Fibroblast of the aortic adventitia (primary cell): ENCODE measurements at regions not wholly inside any gene's neighbourhood (a gene's known extent, or its start where the extent isn't known, plus 50 kb on each side); places are given as distances from the start of the nearest gene placed in this dataset.
A peak's percentile ranks its signal among the peaks of the same experiment; 100 is the strongest.

Experiments
- DNase-seq: peaks from one replicate; pipeline ENCODE4 v3.0.0-alpha.2; 2010; ENCODE audit warnings: low read depth
- H3K4me3 ChIP-seq: 2 replicates; pipeline ENCODE4 v1.5.1; 2011; ENCODE audit warnings: low read depth, mild to moderate bottlenecking, control low read depth, low read length, moderate library complexity
- CTCF ChIP-seq: IDR thresholded peaks from 2 replicates; pipeline ENCODE4 v1.5.1; 2011; ENCODE audit warnings: mild to moderate bottlenecking, low read length, control low read depth, inconsistent platforms; ENCODE audit not compliant: insufficient read depth

DNA sequence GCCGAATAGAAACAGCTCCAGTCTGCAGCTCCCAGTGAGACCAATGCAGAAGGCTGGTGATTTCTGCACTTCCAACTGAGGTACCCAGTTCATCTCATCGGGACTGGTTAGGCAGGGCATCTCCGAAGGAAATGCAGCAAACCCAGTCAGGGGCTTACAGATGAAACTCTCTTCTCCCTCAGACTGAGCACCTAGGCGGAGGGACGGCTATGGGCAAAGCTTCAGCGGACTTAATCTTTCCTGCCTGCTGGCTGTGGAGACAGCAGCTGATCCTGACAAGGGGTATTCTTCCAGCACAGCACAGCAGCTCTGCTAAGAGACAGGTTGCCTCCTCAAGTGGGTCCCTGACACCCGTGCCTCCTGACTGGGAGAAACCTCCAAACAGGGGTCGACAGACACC is 330.9 kb downstream of the DNAH5 start:
- no peak for DNase-seq
- TF ChIP-seq CTCF = no peak

GRCh38 chr5:13611604-13612003 is 332.9 kb downstream of the DNAH5 start:
- TF ChIP-seq CTCF = no peak
- no peak overlapping the region for H3K4me3 ChIP-seq
- no peak for DNase-seq

More for the DNA sequence above, 330.9 kb downstream of the DNAH5 start:
- H3K4me3 ChIP-seq = no peak overlapping the region

DNA sequence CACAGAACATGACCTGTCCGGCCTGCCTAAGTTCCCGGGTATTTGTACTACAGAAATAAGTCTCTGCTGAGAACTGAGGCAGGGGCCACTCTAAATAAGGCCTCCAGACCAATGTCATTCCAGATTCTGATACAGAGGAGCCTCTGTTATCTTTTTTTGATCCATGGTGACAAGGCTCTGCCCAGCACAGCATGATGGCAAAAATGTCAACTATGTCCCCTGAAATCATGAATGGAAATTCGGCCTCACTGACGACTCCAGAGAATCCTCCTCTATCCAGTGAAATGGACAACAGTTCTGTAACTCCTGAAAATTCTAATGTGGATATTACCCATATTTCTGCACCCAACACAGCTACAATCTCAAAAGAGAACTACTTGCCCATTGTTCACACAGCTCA is 335.0 kb downstream of the DNAH5 start:
- DNase-seq = no peak
- no peak overlapping the region for H3K4me3 ChIP-seq

DNA sequence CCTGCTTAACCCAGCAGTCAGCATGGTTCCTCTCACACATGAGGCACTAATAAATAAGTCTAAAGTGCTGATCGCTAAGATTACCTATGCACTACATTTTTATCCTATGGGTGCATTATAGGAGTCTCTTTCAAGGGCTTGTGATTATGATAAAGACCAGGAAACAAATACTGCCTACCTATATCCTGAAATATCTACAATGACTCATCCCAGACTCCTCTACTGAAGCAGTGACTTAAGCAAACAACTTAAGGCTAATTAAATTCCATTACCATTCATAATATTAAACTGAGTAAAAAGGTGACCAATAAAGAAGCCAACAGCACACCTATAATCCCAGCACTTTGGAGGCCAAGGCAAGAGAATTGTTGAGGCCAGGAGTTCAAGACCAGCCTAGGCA is 338.4 kb downstream of the DNAH5 start:
- TF ChIP-seq CTCF = no peak
- H3K4me3 ChIP-seq = no peak overlapping the region
- no peak for DNase-seq

More for the DNA sequence above, 335.0 kb downstream of the DNAH5 start:
- no peak for TF ChIP-seq CTCF

GRCh38 chr5:13601112-13601511 is 343.4 kb downstream of the DNAH5 start:
- no peak for DNase-seq
- no peak overlapping the region for H3K4me3 ChIP-seq
- TF ChIP-seq CTCF = no peak

- no peak for TF ChIP-seq CTCF
- no peak for DNase-seq
- H3K4me3 ChIP-seq = no peak overlapping the region
Observed at GRCh38 chr5:13595978-13596377, 348.5 kb downstream of the DNAH5 start.

DNA sequence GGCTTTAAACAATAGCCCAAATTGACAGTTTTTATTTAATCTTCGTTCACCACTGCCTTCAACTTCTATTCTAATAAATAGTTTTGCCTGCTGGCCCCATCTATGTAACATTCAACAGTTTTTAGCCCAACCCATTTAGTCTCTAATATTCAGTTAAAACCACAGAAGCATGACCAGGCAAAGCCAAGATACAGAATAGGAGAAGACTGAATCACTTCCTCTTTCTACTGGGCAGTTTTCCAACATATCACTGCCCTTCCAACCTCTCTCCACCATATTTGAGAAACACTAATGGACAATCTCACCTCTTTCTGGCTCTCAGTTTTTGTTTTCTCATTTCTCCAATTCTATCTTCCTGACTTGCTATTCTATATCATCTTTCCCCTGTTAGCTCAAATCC is 352.9 kb downstream of the DNAH5 start:
- TF ChIP-seq CTCF = no peak
- DNase-seq = peak; percentile 89
- no peak overlapping the region for H3K4me3 ChIP-seq
